Prostate gland (tissue), 2 donors: ENCODE measurements at regions not wholly inside any gene's neighbourhood (a gene's known extent, or its start where the extent isn't known, plus 50 kb on each side); places are given as distances from the start of the nearest gene placed in this dataset.

ENCODE experiments used
- POLR2A ChIP-seq: fragments of 450-650 bp; IDR thresholded peaks from one replicate; pipeline ENCODE4 v1.6.1; 2016; ENCODE audit warnings: antibody characterized with exemption, mild to moderate bottlenecking
- POLR2AphosphoS5 ChIP-seq: sonication (generic); formaldehyde crosslinking; IDR thresholded peaks from one replicate; pipeline ENCODE4 v1.6.1; 2017; ENCODE audit warnings: antibody characterized with exemption
- TF ChIP-seq, protein P1 (sequence below), 4 experiments: fragments of 200-600 bp in 2 of 4; fragments of 450-650 bp in 2 of 4; sonication (generic) in 2 of 4; IDR thresholded peaks; 1 replicate in 3 of 4; 2 replicates in 1 of 4; pipeline ENCODE4 v1.5.1; 2016 to 2019; ENCODE audit warnings: antibody characterized with exemption in 4 of 4, mild to moderate bottlenecking in 2 of 4, moderate library complexity in 2 of 4

DNA sequence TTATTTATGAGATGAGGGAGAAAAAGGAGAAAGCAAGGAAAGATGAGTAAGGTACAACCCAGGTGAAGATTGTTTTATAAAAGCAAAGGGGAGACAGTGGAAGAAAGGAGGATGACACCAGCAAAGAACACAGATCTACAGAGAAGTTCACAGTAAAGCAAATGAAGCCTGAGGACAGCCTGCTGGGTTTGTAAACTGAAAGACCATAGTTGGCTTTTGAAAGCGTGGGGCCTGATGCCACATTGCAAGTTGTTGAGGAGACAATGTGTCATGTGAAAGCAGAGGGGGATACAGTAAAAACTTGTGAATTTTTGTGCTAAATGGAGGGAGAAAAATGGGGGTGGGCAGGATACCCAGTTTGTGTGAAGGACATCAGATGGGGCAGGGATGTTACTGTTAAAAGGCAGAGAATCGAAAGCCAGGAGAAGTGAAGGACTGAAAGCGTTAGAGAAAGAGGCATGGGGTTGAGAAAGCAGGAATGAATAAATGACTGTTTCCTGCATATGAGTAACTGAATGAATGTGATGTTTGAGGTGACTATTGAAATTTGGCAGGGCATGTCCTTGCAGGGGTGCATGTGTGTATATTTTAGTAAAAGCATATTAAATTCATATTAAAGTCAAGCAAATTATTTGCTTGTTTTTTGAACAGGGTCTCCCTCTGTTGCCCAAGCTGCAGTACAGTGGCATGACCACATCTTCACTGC, 69.6 kb downstream of the SPRY1 start:
- TF ChIP-seq, protein P1, sequence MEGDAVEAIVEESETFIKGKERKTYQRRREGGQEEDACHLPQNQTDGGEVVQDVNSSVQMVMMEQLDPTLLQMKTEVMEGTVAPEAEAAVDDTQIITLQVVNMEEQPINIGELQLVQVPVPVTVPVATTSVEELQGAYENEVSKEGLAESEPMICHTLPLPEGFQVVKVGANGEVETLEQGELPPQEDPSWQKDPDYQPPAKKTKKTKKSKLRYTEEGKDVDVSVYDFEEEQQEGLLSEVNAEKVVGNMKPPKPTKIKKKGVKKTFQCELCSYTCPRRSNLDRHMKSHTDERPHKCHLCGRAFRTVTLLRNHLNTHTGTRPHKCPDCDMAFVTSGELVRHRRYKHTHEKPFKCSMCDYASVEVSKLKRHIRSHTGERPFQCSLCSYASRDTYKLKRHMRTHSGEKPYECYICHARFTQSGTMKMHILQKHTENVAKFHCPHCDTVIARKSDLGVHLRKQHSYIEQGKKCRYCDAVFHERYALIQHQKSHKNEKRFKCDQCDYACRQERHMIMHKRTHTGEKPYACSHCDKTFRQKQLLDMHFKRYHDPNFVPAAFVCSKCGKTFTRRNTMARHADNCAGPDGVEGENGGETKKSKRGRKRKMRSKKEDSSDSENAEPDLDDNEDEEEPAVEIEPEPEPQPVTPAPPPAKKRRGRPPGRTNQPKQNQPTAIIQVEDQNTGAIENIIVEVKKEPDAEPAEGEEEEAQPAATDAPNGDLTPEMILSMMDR (IDR thresholded peaks at IDR 0.05) = no peak
- TF ChIP-seq POLR2AphosphoS5 (no peak), POLR2A (no peak)
